ENCODE measurements at regions not wholly inside any gene's neighbourhood (a gene's known extent, or its start where the extent isn't known, plus 50 kb on each side); places are given as distances from the start of the nearest gene placed in this dataset.

- ChIA-PET POLR2A (no interaction called here), CTCF (no interaction called here)
- Mint-ChIP-seq H3K36me3 (ENCODE audit: low read depth) (no peaks in the 10 kb centered on the region), H3K4me1 (peaks cover 3% of the 10 kb centered on the region), H3K27ac (no peak overlapping the region), H3K27me3 (peaks cover 3% of the 10 kb centered on the region), H3K4me3 (no peak overlapping the region), H3K9me3 (no peaks in the 10 kb centered on the region)
- no peak for DNase-seq
These were observed 86.5 kb downstream of the PSMG1 start for GRCh38 chr21:39096754-39097153.

- ChIA-PET POLR2A (no interaction called here), CTCF (no interaction called here)
- Mint-ChIP-seq H3K27ac (no peak overlapping the region), H3K9me3 (no peaks in the 10 kb centered on the region), H3K4me1 (peaks cover 3% of the 10 kb centered on the region), H3K27me3 (peaks cover 3% of the 10 kb centered on the region), H3K4me3 (no peak overlapping the region), H3K36me3 (ENCODE audit: low read depth) (no peaks in the 10 kb centered on the region)
- no peak for DNase-seq
These were observed 87.6 kb downstream of the PSMG1 start for GRCh38 chr21:39095681-39096080.

- Mint-ChIP-seq H3K27ac (no peak overlapping the region), H3K36me3 (ENCODE audit: low read depth) (no peaks in the 10 kb centered on the region), H3K4me1 (peaks cover 3% of the 10 kb centered on the region), H3K4me3 (no peak overlapping the region), H3K27me3 (peaks cover 2% of the 10 kb centered on the region), H3K9me3 (no peaks in the 10 kb centered on the region)
- no peak for DNase-seq
- ChIA-PET POLR2A (no interaction called here), CTCF (no interaction called here)
These were observed 88.2 kb downstream of the PSMG1 start for GRCh38 chr21:39094847-39095579.

GRCh38 chr21:39094087-39094780, 89.0 kb downstream of the PSMG1 start:
- no peak overlapping the region for H3K4me3 Mint-ChIP-seq

GRCh38 chr21:39093526-39093925, 89.7 kb downstream of the PSMG1 start:
- Mint-ChIP-seq H3K4me1 (peaks cover 3% of the 10 kb centered on the region), H3K9me3 (no peaks in the 10 kb centered on the region), H3K27me3 (no peaks in the 10 kb centered on the region), H3K27ac (no peak overlapping the region), H3K36me3 (ENCODE audit: low read depth) (no peaks in the 10 kb centered on the region), H3K4me3 (no peak overlapping the region)
- no peak for DNase-seq
- ChIA-PET CTCF (no interaction called here), POLR2A (no interaction called here)

More at GRCh38 chr21:39094087-39094780, 89.0 kb downstream of the PSMG1 start:
- H3K27me3 Mint-ChIP-seq: no peaks in the 10 kb centered on the region
- peaks cover 3% of the 10 kb centered on the region for H3K4me1 Mint-ChIP-seq
- no peak for DNase-seq
- POLR2A ChIA-PET: no interaction called here
- CTCF ChIA-PET: no interaction called here
- H3K27ac Mint-ChIP-seq: no peak overlapping the region
- H3K36me3 Mint-ChIP-seq (ENCODE audit: low read depth): no peaks in the 10 kb centered on the region
- H3K9me3 Mint-ChIP-seq: no peaks in the 10 kb centered on the region

GRCh38 chr21:39088831-39089380, 94.3 kb downstream of the PSMG1 start:
- DNase-seq: no peak
- H3K9me3 Mint-ChIP-seq: no peaks in the 10 kb centered on the region

GRCh38 chr21:39088031-39088370, 95.2 kb downstream of the PSMG1 start:
- Mint-ChIP-seq H3K4me3 (no peak overlapping the region), H3K4me1 (no peaks in the 10 kb centered on the region), H3K27me3 (no peaks in the 10 kb centered on the region), H3K27ac (no peak overlapping the region), H3K36me3 (ENCODE audit: low read depth) (no peaks in the 10 kb centered on the region), H3K9me3 (no peaks in the 10 kb centered on the region)
- POLR2A ChIA-PET: no interaction called here
- DNase-seq: no peak
- CTCF ChIA-PET: no interaction called here

More at GRCh38 chr21:39088831-39089380, 94.3 kb downstream of the PSMG1 start:
- CTCF ChIA-PET: no interaction called here
- H3K4me1 Mint-ChIP-seq: no peaks in the 10 kb centered on the region
- POLR2A ChIA-PET: no interaction called here
- H3K27me3 Mint-ChIP-seq: no peaks in the 10 kb centered on the region
- H3K27ac Mint-ChIP-seq: no peak overlapping the region
- H3K4me3 Mint-ChIP-seq: no peak overlapping the region
- H3K36me3 Mint-ChIP-seq (ENCODE audit: low read depth): no peaks in the 10 kb centered on the region

- POLR2A ChIA-PET: no interaction called here
- Mint-ChIP-seq H3K4me1 (no peaks in the 10 kb centered on the region), H3K27me3 (peaks cover 1% of the 10 kb centered on the region), H3K36me3 (ENCODE audit: low read depth) (no peaks in the 10 kb centered on the region), H3K9me3 (no peaks in the 10 kb centered on the region), H3K27ac (no peak overlapping the region), H3K4me3 (no peak overlapping the region)
- no peak for DNase-seq
- CTCF ChIA-PET: interaction anchor here (1.2 kb wide), 1 partner anchor 9 kb away, joined by 3 read pairs; no protein-coding TSS in a partner anchor
These were observed 95.8 kb downstream of the PSMG1 start for GRCh38 chr21:39087238-39088030.

GRCh38 chr21:39086547-39086946, 96.7 kb downstream of the PSMG1 start:
- no peaks in the 10 kb centered on the region for H3K36me3 Mint-ChIP-seq (ENCODE audit: low read depth)
- CTCF ChIA-PET: interaction anchor here (1.2 kb wide), 1 partner anchor 8 kb away, joined by 3 read pairs; no protein-coding TSS in a partner anchor
- peaks cover 1% of the 10 kb centered on the region for H3K27me3 Mint-ChIP-seq
- H3K27ac Mint-ChIP-seq: no peak overlapping the region
- no peak for DNase-seq
- H3K4me3 Mint-ChIP-seq: no peak overlapping the region
- POLR2A ChIA-PET: no interaction called here
- no peaks in the 10 kb centered on the region for H3K4me1 Mint-ChIP-seq
- no peaks in the 10 kb centered on the region for H3K9me3 Mint-ChIP-seq

- Mint-ChIP-seq H3K4me1 (no peaks in the 10 kb centered on the region), H3K9me3 (no peaks in the 10 kb centered on the region), H3K4me3 (no peak overlapping the region), H3K27ac (no peak overlapping the region), H3K36me3 (ENCODE audit: low read depth) (no peaks in the 10 kb centered on the region), H3K27me3 (peaks cover 1% of the 10 kb centered on the region)
- CTCF ChIA-PET: no interaction called here
- no peak for DNase-seq
- POLR2A ChIA-PET: no interaction called here
These were observed 97.3 kb downstream of the PSMG1 start for GRCh38 chr21:39085843-39086405.

GRCh38 chr21:39084979-39085729, 98.1 kb downstream of the PSMG1 start:
- POLR2A ChIA-PET: no interaction called here
- H3K27me3 Mint-ChIP-seq: peaks cover 1% of the 10 kb centered on the region
- no peaks in the 10 kb centered on the region for H3K4me1 Mint-ChIP-seq
- no peak overlapping the region for H3K27ac Mint-ChIP-seq
- no peaks in the 10 kb centered on the region for H3K36me3 Mint-ChIP-seq (ENCODE audit: low read depth)
- CTCF ChIA-PET: no interaction called here
- no peaks in the 10 kb centered on the region for H3K9me3 Mint-ChIP-seq
- no peak for DNase-seq
- H3K4me3 Mint-ChIP-seq: no peak overlapping the region

- Mint-ChIP-seq H3K27ac (no peak overlapping the region), H3K4me3 (no peak overlapping the region), H3K4me1 (no peaks in the 10 kb centered on the region), H3K27me3 (peaks cover 1% of the 10 kb centered on the region), H3K36me3 (ENCODE audit: low read depth) (no peaks in the 10 kb centered on the region), H3K9me3 (no peaks in the 10 kb centered on the region)
- CTCF ChIA-PET: no interaction called here
- POLR2A ChIA-PET: no interaction called here
- DNase-seq: no peak
These were observed 99.2 kb downstream of the PSMG1 start for GRCh38 chr21:39084073-39084472.
